ENCODE measurements at regions not wholly inside any gene's neighbourhood (a gene's known extent, or its start where the extent isn't known, plus 50 kb on each side); places are given as distances from the start of the nearest gene placed in this dataset.
"Not testable (repeated sequence)": the region's sequence is repeated elsewhere in the genome, so short reads cannot be mapped to it uniquely, and the experiment has no call there.

DNA sequence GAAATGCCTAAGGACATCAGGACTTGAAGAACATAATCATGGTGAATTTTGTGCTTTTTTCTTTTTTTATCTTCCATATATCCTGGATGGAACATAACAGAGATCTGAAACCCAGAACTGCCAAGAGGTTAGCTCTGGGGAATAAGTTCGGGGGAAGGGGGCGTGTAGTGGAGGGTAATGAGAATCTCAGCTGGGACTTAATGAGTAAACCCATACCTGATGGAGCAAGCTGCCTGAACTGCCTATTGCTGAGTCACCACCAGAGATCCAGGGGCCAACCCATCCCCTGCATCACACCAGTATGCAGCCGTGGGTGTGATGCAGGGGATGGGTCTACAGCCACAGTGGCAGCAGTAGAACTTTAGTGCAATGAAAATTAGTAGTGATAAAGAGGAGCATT, 267.1 kb downstream of the ZFY start:
- TF ChIP-seq, protein P1, sequence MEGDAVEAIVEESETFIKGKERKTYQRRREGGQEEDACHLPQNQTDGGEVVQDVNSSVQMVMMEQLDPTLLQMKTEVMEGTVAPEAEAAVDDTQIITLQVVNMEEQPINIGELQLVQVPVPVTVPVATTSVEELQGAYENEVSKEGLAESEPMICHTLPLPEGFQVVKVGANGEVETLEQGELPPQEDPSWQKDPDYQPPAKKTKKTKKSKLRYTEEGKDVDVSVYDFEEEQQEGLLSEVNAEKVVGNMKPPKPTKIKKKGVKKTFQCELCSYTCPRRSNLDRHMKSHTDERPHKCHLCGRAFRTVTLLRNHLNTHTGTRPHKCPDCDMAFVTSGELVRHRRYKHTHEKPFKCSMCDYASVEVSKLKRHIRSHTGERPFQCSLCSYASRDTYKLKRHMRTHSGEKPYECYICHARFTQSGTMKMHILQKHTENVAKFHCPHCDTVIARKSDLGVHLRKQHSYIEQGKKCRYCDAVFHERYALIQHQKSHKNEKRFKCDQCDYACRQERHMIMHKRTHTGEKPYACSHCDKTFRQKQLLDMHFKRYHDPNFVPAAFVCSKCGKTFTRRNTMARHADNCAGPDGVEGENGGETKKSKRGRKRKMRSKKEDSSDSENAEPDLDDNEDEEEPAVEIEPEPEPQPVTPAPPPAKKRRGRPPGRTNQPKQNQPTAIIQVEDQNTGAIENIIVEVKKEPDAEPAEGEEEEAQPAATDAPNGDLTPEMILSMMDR (IDR thresholded peaks at IDR 0.05) = not testable (repeated sequence)
- TF ChIP-seq POLR2A (IDR thresholded peaks at IDR 0.05) = not testable (repeated sequence)
